NCI-H526 treated with DMSO at 0.1 percent for 48 hours (cell line): ENCODE measurements at regions not wholly inside any gene's neighbourhood (a gene's known extent, or its start where the extent isn't known, plus 50 kb on each side); places are given as distances from the start of the nearest gene placed in this dataset.

Experiments used
- DNase-seq: peaks from one replicate; lab custom pipeline; 2025; lab: John Stamatoyannopoulos, UW

GRCh38 chr2:16561676-16562075 lies 104.0 kb downstream of the CYRIA start:
- peak; percentile 3 for DNase-seq

GRCh38 chr2:16561251-16561650 lies 104.4 kb downstream of the CYRIA start:
- DNase-seq: no peak

GRCh38 chr2:16559278-16560067 lies 106.2 kb downstream of the CYRIA start:
- no peak for DNase-seq

- DNase-seq: no peak
Measured at GRCh38 chr2:16554060-16554583, 111.5 kb downstream of the CYRIA start.

GRCh38 chr2:16553226-16553625 lies 112.4 kb downstream of the CYRIA start:
- peak; percentile 5 for DNase-seq

GRCh38 chr2:16552202-16552601 lies 113.4 kb downstream of the CYRIA start:
- DNase-seq: no peak

GRCh38 chr2:16548036-16548435 lies 117.6 kb downstream of the CYRIA start:
- no peak for DNase-seq

- no peak for DNase-seq
Measured at GRCh38 chr2:16546128-16546754, 119.4 kb downstream of the CYRIA start.

- no peak for DNase-seq
Measured at GRCh38 chr2:16538707-16539106, 126.9 kb downstream of the CYRIA start.

GRCh38 chr2:16537347-16537746 lies 128.3 kb downstream of the CYRIA start:
- DNase-seq: no peak

GRCh38 chr2:16526193-16526592 lies 139.4 kb downstream of the CYRIA start:
- DNase-seq: no peak

- DNase-seq: peak; percentile 7
Measured at GRCh38 chr2:16525265-16525887, 140.3 kb downstream of the CYRIA start.

GRCh38 chr2:16523711-16524110 lies 141.9 kb downstream of the CYRIA start:
- DNase-seq: no peak

- DNase-seq: no peak
Measured at GRCh38 chr2:16522031-16522831, 143.4 kb downstream of the CYRIA start.

GRCh38 chr2:16520891-16521290 lies 144.7 kb downstream of the CYRIA start:
- no peak for DNase-seq

GRCh38 chr2:16515696-16516095 lies 149.9 kb downstream of the CYRIA start:
- no peak for DNase-seq

GRCh38 chr2:16513626-16514025 lies 152.0 kb downstream of the CYRIA start:
- DNase-seq: no peak

- no peak for DNase-seq
Measured at GRCh38 chr2:16511041-16511440, 154.6 kb downstream of the CYRIA start.

- no peak for DNase-seq
Measured at GRCh38 chr2:16509042-16509441, 156.6 kb downstream of the CYRIA start.

- no peak for DNase-seq
Measured at GRCh38 chr2:16508490-16508851, 157.2 kb downstream of the CYRIA start.

- peak; percentile 28 for DNase-seq
Measured at GRCh38 chr2:16507655-16508489, 157.8 kb downstream of the CYRIA start.
